ENCODE measurements at regions not wholly inside any gene's neighbourhood (a gene's known extent, or its start where the extent isn't known, plus 50 kb on each side); places are given as distances from the start of the nearest gene placed in this dataset.

- Mint-ChIP-seq H3K4me1 (ENCODE audit: unreplicated experiment) (no peaks in the 10 kb centered on the region), H3K9me3 (no peaks in the 10 kb centered on the region), H3K27ac (no peak overlapping the region), H3K27me3 (no peaks in the 10 kb centered on the region), H3K36me3 (no peaks in the 10 kb centered on the region), H3K4me3 (no peak overlapping the region)
- no peak for DNase-seq (ENCODE audit: extremely low spot score, unreplicated experiment)
- TF ChIP-seq CTCF (conservative IDR thresholded peaks at IDR 0.05) = no peak
Observed at GRCh38 chr10:108690530-108690929, 1232.8 kb downstream of the XPNPEP1 start.

- no peaks in the 10 kb centered on the region for H3K36me3 Mint-ChIP-seq
- H3K9me3 Mint-ChIP-seq = no peaks in the 10 kb centered on the region
- DNase-seq (ENCODE audit: extremely low spot score, unreplicated experiment) = no peak
- H3K4me1 Mint-ChIP-seq (ENCODE audit: unreplicated experiment) = peaks cover 3% of the 10 kb centered on the region
- no peaks in the 10 kb centered on the region for H3K27me3 Mint-ChIP-seq
- TF ChIP-seq CTCF (conservative IDR thresholded peaks at IDR 0.05) = no peak
- no peak overlapping the region for H3K27ac Mint-ChIP-seq
- no peak overlapping the region for H3K4me3 Mint-ChIP-seq
Observed at GRCh38 chr10:108689891-108690290, 1233.4 kb downstream of the XPNPEP1 start.

- H3K9me3 Mint-ChIP-seq = no peaks in the 10 kb centered on the region
- H3K36me3 Mint-ChIP-seq = no peaks in the 10 kb centered on the region
- no peaks in the 10 kb centered on the region for H3K27me3 Mint-ChIP-seq
- no peak for DNase-seq (ENCODE audit: extremely low spot score, unreplicated experiment)
- no peak overlapping the region for H3K27ac Mint-ChIP-seq
- H3K4me3 Mint-ChIP-seq = no peak overlapping the region
- H3K4me1 Mint-ChIP-seq (ENCODE audit: unreplicated experiment) = peaks cover 14% of the 10 kb centered on the region
- TF ChIP-seq CTCF (conservative IDR thresholded peaks at IDR 0.05) = no peak
Observed at GRCh38 chr10:108688314-108688713, 1235.0 kb downstream of the XPNPEP1 start.

GRCh38 chr10:108685863-108686531, 1237.3 kb downstream of the XPNPEP1 start:
- H3K27ac Mint-ChIP-seq = no peak overlapping the region

GRCh38 chr10:108684431-108684830, 1238.9 kb downstream of the XPNPEP1 start:
- no peak for TF ChIP-seq CTCF (conservative IDR thresholded peaks at IDR 0.05)
- Mint-ChIP-seq H3K4me3 (no peak overlapping the region), H3K4me1 (ENCODE audit: unreplicated experiment) (peaks cover 14% of the 10 kb centered on the region), H3K9me3 (no peaks in the 10 kb centered on the region), H3K27ac (no peak overlapping the region), H3K27me3 (no peaks in the 10 kb centered on the region), H3K36me3 (no peaks in the 10 kb centered on the region)
- no peak for DNase-seq (ENCODE audit: extremely low spot score, unreplicated experiment)

More at GRCh38 chr10:108685863-108686531, 1237.3 kb downstream of the XPNPEP1 start:
- no peak for TF ChIP-seq CTCF (conservative IDR thresholded peaks at IDR 0.05)
- Mint-ChIP-seq H3K27me3 (no peaks in the 10 kb centered on the region), H3K9me3 (no peaks in the 10 kb centered on the region), H3K4me3 (no peak overlapping the region), H3K36me3 (no peaks in the 10 kb centered on the region), H3K4me1 (ENCODE audit: unreplicated experiment) (peaks cover 14% of the 10 kb centered on the region)
- DNase-seq (ENCODE audit: extremely low spot score, unreplicated experiment) = no peak

Measured in type B pancreatic cell (in vitro differentiated cells).